ENCODE measurements at regions not wholly inside any gene's neighbourhood (a gene's known extent, or its start where the extent isn't known, plus 50 kb on each side); places are given as distances from the start of the nearest gene placed in this dataset.
A peak's percentile ranks its signal among the peaks of the same experiment; 100 is the strongest.

GRCh38 chr2:58921676-58922075, 680.6 kb upstream of the FANCL start:
- no peak for DNase-seq

GRCh38 chr2:58920001-58920400, 678.9 kb upstream of the FANCL start:
- no peak for DNase-seq

GRCh38 chr2:58919316-58919715, 678.2 kb upstream of the FANCL start:
- no peak for DNase-seq

GRCh38 chr2:58918141-58918540, 677.0 kb upstream of the FANCL start:
- no peak for DNase-seq

GRCh38 chr2:58917596-58917995, 676.5 kb upstream of the FANCL start:
- no peak for DNase-seq

- DNase-seq: peak; percentile 29
Observed at GRCh38 chr2:58916063-58916462, 674.9 kb upstream of the FANCL start.

- DNase-seq: peak; percentile 55
Observed at GRCh38 chr2:58914733-58915505, 673.8 kb upstream of the FANCL start.

- DNase-seq: no peak
Observed at GRCh38 chr2:58913082-58913726, 672.1 kb upstream of the FANCL start.

GRCh38 chr2:58911877-58912276, 670.8 kb upstream of the FANCL start:
- DNase-seq: no peak

GRCh38 chr2:58908501-58909154, 667.5 kb upstream of the FANCL start:
- DNase-seq: no peak

GRCh38 chr2:58907644-58908043, 666.5 kb upstream of the FANCL start:
- DNase-seq: no peak

- DNase-seq: no peak
Observed at GRCh38 chr2:58906081-58906645, 665.0 kb upstream of the FANCL start.

- no peak for DNase-seq
Observed at GRCh38 chr2:58904095-58904494, 663.0 kb upstream of the FANCL start.

- DNase-seq: no peak
Observed at GRCh38 chr2:58903427-58903826, 662.3 kb upstream of the FANCL start.

GRCh38 chr2:58900246-58901027, 659.3 kb upstream of the FANCL start:
- DNase-seq: peak; percentile 26

- DNase-seq: no peak
Observed at GRCh38 chr2:58899692-58900091, 658.6 kb upstream of the FANCL start.

- DNase-seq: no peak
Observed at GRCh38 chr2:58896638-58897037, 655.5 kb upstream of the FANCL start.

- DNase-seq: no peak
Observed at GRCh38 chr2:58895857-58896256, 654.7 kb upstream of the FANCL start.

GRCh38 chr2:58893656-58894351, 652.7 kb upstream of the FANCL start:
- no peak for DNase-seq

- no peak for DNase-seq
Observed at GRCh38 chr2:58891828-58892377, 650.8 kb upstream of the FANCL start.

GRCh38 chr2:58890865-58891525, 649.9 kb upstream of the FANCL start:
- DNase-seq: no peak

Measured in hindlimb muscle (tissue), 1 donor.